B cell (primary cell): ENCODE measurements at regions not wholly inside any gene's neighbourhood (a gene's known extent, or its start where the extent isn't known, plus 50 kb on each side); places are given as distances from the start of the nearest gene placed in this dataset.

Experiments used
- CTCF ChIP-seq: fragments of 200-600 bp; IDR thresholded peaks from one replicate; pipeline ENCODE4 v1.8.0; 2022; ENCODE audit warnings: antibody characterized with exemption, mild to moderate bottlenecking
- EZH2 ChIP-seq: IDR thresholded peaks from 2 replicates; pipeline ENCODE4 v1.6.1; 2012; ENCODE audit warnings: borderline replicate concordance, low read depth, mild to moderate bottlenecking, moderate library complexity, low read length; ENCODE audit not compliant: insufficient read depth, poor library complexity, severe bottlenecking

DNA sequence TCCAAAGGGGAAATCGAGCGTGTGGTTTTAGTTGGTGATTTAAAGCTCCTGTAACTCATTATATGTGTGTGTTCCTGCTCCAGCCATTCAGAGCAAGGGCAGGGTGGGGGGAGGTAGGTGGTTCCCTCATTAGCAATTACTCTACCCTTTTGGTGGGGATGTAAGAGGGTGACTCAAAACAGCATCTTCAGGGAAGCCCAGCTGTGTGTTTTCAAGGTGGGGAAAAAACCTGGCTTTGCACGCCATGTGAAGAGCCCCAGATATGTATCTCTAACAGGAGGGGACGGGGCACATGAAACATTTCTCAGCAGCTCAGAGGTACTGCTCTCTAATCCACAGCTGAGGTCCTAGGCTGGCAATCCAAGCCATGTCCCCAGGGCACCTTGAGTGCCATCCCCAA is 241.3 kb upstream of the ZFHX3 start:
- TF ChIP-seq CTCF (no peak), EZH2 (no peak)
